ENCODE measurements at regions not wholly inside any gene's neighbourhood (a gene's known extent, or its start where the extent isn't known, plus 50 kb on each side); places are given as distances from the start of the nearest gene placed in this dataset.

DNA sequence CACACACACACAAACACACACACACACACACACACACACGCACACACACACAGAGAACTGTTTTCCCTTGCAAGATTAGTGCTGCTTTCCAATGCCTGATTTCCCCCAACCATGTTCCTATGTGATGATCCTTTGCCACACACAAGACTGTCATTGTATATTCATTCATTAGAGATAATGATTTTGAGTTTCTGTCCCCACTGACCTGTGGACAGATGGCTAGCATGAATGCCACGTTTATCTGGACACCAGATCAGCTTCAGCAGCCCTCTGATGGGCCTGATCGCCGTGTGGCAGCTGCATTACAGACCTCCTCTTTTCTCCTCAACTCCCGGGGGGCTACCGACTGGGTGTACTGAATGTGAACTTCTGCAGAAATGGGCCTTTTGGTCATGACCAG, 353.0 kb downstream of the MYCN start:
- no peak for TF ChIP-seq EZH2 (IDR thresholded peaks at IDR 0.05; ENCODE audit: borderline replicate concordance, low read length)
- TF ChIP-seq, protein P1, sequence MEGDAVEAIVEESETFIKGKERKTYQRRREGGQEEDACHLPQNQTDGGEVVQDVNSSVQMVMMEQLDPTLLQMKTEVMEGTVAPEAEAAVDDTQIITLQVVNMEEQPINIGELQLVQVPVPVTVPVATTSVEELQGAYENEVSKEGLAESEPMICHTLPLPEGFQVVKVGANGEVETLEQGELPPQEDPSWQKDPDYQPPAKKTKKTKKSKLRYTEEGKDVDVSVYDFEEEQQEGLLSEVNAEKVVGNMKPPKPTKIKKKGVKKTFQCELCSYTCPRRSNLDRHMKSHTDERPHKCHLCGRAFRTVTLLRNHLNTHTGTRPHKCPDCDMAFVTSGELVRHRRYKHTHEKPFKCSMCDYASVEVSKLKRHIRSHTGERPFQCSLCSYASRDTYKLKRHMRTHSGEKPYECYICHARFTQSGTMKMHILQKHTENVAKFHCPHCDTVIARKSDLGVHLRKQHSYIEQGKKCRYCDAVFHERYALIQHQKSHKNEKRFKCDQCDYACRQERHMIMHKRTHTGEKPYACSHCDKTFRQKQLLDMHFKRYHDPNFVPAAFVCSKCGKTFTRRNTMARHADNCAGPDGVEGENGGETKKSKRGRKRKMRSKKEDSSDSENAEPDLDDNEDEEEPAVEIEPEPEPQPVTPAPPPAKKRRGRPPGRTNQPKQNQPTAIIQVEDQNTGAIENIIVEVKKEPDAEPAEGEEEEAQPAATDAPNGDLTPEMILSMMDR (conservative IDR thresholded peaks at IDR 0.05 in 1 of 2, IDR thresholded peaks at IDR 0.05 in 1 of 2; ENCODE audit: extremely low read depth in 1 of 2, insufficient read depth in 1 of 2, low read depth in 1 of 2, low read length in 2 of 2), result no peak
